WERI-Rb-1 (cell line): ENCODE measurements at regions not wholly inside any gene's neighbourhood (a gene's known extent, or its start where the extent isn't known, plus 50 kb on each side); places are given as distances from the start of the nearest gene placed in this dataset.

Experiments used
- DNase-seq: peaks from one replicate; pipeline ENCODE4 v3.0.0-alpha.2; 2020
- H3K27ac ChIP-seq: fragments of 250-450 bp; sonication (Bioruptor Pico); 2 replicates; pipeline ENCODE4 v1.5.1; 2020; ENCODE audit warnings: mild to moderate bottlenecking, moderate library complexity
- H3K27me3 ChIP-seq: fragments of 250-450 bp; sonication (Bioruptor Pico); 2 replicates; pipeline ENCODE4 v1.5.1; 2021; ENCODE audit warnings: mild to moderate bottlenecking, low read depth, moderate library complexity; ENCODE audit not compliant: insufficient read depth, severe bottlenecking
- H3K36me3 ChIP-seq: fragments of 250-450 bp; sonication (Bioruptor Pico); 2 replicates; pipeline ENCODE4 v1.5.1; 2020; ENCODE audit warnings: mild to moderate bottlenecking, moderate library complexity
- H3K4me3 ChIP-seq: 2 replicates; pipeline ENCODE4 v1.5.1; 2011; ENCODE audit warnings: low read depth, mild to moderate bottlenecking, control low read depth, low read length
- H3K9me3 ChIP-seq: fragments of 250-450 bp; sonication (Bioruptor Pico); 2 replicates; pipeline ENCODE4 v1.5.1; 2021; ENCODE audit warnings: mild to moderate bottlenecking, moderate library complexity; ENCODE audit not compliant: severe bottlenecking
- TF ChIP-seq, protein P1 (sequence below): IDR thresholded peaks from 2 replicates; pipeline ENCODE4 v1.5.1; 2011; ENCODE audit warnings: low read depth, mild to moderate bottlenecking, control low read depth, inconsistent platforms, low read length

GRCh38 chr22:48478529-48479265, 1349.0 kb downstream of the BRD1 start:
- Histone ChIP-seq H3K4me3 (no peak overlapping the region), H3K36me3 (no peaks in the 10 kb centered on the region), H3K27me3 (no peaks in the 10 kb centered on the region), H3K27ac (no peak overlapping the region), H3K9me3 (no peaks in the 10 kb centered on the region)
- DNase-seq: no peak
- TF ChIP-seq, protein P1, sequence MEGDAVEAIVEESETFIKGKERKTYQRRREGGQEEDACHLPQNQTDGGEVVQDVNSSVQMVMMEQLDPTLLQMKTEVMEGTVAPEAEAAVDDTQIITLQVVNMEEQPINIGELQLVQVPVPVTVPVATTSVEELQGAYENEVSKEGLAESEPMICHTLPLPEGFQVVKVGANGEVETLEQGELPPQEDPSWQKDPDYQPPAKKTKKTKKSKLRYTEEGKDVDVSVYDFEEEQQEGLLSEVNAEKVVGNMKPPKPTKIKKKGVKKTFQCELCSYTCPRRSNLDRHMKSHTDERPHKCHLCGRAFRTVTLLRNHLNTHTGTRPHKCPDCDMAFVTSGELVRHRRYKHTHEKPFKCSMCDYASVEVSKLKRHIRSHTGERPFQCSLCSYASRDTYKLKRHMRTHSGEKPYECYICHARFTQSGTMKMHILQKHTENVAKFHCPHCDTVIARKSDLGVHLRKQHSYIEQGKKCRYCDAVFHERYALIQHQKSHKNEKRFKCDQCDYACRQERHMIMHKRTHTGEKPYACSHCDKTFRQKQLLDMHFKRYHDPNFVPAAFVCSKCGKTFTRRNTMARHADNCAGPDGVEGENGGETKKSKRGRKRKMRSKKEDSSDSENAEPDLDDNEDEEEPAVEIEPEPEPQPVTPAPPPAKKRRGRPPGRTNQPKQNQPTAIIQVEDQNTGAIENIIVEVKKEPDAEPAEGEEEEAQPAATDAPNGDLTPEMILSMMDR: no peak

- Histone ChIP-seq H3K36me3 (no peaks in the 10 kb centered on the region), H3K27me3 (no peaks in the 10 kb centered on the region), H3K4me3 (no peak overlapping the region), H3K27ac (no peak overlapping the region), H3K9me3 (no peaks in the 10 kb centered on the region)
- DNase-seq: no peak
- TF ChIP-seq, protein P1: no peak
Observed at GRCh38 chr22:48478124-48478523, 1349.5 kb downstream of the BRD1 start.

GRCh38 chr22:48477031-48477721, 1350.5 kb downstream of the BRD1 start:
- Histone ChIP-seq H3K27me3 (no peaks in the 10 kb centered on the region), H3K27ac (no peak overlapping the region), H3K9me3 (no peaks in the 10 kb centered on the region), H3K36me3 (no peaks in the 10 kb centered on the region), H3K4me3 (no peak overlapping the region)
- TF ChIP-seq, protein P1: no peak
- DNase-seq: no peak

DNA sequence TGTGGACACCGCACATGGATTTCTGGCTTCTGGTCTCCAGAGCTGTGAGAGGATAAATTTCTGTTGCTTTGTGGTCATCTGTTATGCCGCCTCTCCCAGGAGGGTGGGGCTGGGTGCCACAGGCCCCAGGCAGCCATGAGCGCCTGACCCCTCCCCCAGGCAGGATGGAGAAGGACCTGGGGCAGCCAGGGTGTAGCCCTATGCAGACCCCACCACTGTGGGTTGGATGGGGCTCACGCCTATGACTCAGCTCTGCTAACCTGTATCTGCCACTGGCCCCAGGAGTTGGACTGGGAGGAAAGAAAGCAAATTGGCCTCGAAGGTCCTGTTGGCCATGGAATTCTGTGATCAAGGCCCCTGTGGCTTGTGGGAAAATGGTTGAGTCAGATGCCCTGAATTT, 1351.1 kb downstream of the BRD1 start:
- no peak overlapping the region for H3K4me3 ChIP-seq
- DNase-seq: no peak
- no peak overlapping the region for H3K27ac ChIP-seq
- H3K36me3 ChIP-seq: no peaks in the 10 kb centered on the region
- no peaks in the 10 kb centered on the region for H3K27me3 ChIP-seq
- no peaks in the 10 kb centered on the region for H3K9me3 ChIP-seq
- TF ChIP-seq, protein P1: no peak

DNA sequence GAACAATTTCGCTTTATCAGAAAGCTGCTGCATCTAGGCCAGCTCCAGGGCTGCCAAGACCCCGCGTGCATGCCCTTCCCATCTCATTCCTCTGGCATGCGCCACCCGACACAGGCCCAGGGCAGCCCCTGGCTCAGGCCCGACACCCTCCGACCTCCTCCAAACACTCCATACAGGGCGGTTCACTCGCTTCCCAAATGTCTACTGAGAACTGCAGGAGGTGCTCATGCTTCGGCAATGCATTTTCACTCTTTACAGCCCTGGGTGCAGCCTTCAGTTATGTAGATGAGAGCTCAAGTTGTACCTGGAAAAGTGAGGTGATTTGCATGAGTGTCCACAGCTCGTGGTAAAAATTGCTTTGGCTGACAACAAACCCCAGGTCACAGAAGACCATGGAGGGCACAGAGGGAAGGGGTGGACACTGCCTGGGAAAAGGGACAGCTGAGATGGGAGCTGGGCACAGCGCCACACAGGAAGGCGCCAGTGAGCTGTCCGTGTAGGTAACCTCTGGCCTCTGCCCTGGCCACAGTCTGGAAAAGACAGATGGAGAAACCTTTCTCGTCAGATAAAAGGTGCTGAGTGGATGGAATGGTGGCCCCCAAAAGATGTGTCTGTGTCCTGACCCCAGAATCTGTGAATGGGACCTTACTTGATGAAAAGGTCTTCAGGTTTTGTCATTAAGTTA, 1351.9 kb downstream of the BRD1 start:
- H3K36me3 ChIP-seq: no peaks in the 10 kb centered on the region
- no peaks in the 10 kb centered on the region for H3K27me3 ChIP-seq
- no peak for DNase-seq
- TF ChIP-seq, protein P1: no peak
- H3K4me3 ChIP-seq: no peak overlapping the region
- H3K27ac ChIP-seq: no peak overlapping the region
- no peaks in the 10 kb centered on the region for H3K9me3 ChIP-seq
